ENCODE measurements at regions not wholly inside any gene's neighbourhood (a gene's known extent, or its start where the extent isn't known, plus 50 kb on each side); places are given as distances from the start of the nearest gene placed in this dataset.
"Not testable (repeated sequence)": the region's sequence is repeated elsewhere in the genome, so short reads cannot be mapped to it uniquely, and the experiment has no call there.

DNA sequence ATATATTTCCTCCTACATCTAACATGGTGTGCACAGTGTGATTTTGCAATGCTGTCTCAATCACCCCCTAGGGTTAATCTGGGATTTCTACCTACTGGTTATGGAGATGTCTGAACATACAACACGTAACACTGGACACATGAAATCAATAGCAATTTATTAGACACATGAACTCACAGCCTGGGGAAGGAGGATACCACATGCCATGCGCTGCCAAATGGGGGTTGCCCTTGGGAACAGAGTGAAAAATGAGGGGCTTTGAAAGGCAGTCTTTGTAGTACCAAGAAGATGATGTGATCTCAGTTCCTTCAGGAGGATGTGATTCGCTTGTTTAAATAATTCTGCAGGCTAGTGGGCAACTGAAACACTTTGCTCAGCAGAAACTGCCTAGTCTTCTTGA, 253.6 kb upstream of the LRRC4C start:
- DNase-seq (ENCODE audit: low spot score), result no peak

- DNase-seq (ENCODE audit: low spot score), result no peak
These were observed 254.6 kb upstream of the LRRC4C start for GRCh38 chr11:41714101-41714500.

DNA sequence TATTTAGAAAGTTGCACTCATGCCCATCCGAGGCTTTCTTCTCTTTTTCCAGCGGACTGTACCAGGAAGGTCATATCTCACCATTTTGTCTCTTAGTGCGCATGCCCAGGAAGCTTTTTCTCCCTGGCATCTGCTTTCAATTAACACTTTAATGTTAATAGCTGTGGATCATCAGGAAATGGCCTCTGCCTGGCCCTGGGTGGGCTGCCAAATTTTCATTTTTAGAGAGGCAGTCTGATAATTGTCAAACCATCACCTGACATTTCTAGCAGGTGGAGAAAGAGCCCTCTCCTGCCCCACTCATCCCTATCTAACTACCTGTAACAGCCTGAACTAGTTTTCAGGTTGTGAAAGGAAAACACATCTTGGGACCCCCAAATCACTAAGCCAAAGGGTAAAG, 257.4 kb upstream of the LRRC4C start:
- DNase-seq (ENCODE audit: low spot score), result no peak

DNA sequence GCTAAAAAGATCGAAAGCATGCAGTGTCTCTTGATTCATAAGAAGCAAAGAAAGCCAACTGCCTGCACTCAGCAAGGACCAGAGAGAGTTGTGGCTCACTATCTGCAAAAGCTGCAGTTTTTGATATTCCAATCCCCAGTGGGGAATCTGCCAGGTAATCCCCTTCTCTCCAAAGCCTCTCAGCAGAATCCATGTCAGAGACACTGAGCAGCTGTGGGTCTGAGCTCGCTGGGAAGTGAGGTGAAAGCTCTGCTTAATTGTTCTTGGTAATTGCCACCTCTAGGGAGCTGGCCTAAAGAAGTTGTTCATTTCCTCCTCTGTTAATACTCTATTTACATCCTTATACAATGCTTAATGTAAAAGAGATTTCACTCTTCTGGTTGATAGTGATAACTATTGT, 261.3 kb upstream of the LRRC4C start:
- DNase-seq (ENCODE audit: low spot score), result no peak

- not testable (repeated sequence) for DNase-seq (ENCODE audit: low spot score)
These were observed 268.7 kb upstream of the LRRC4C start for GRCh38 chr11:41728161-41728560.

- no peak for DNase-seq (ENCODE audit: low spot score)
These were observed 315.8 kb upstream of the LRRC4C start for GRCh38 chr11:41775296-41775695.

- no peak for DNase-seq (ENCODE audit: low spot score)
These were observed 320.0 kb upstream of the LRRC4C start for GRCh38 chr11:41779401-41779960.

- no peak for DNase-seq (ENCODE audit: low spot score)
These were observed 322.0 kb upstream of the LRRC4C start for GRCh38 chr11:41781441-41781840.

GRCh38 chr11:41784513-41785335, 325.3 kb upstream of the LRRC4C start:
- no peak for DNase-seq (ENCODE audit: low spot score)

- DNase-seq (ENCODE audit: low spot score), result no peak
These were observed 326.6 kb upstream of the LRRC4C start for GRCh38 chr11:41786087-41786486.

GRCh38 chr11:41788177-41788576, 328.7 kb upstream of the LRRC4C start:
- no peak for DNase-seq (ENCODE audit: low spot score)

DNA sequence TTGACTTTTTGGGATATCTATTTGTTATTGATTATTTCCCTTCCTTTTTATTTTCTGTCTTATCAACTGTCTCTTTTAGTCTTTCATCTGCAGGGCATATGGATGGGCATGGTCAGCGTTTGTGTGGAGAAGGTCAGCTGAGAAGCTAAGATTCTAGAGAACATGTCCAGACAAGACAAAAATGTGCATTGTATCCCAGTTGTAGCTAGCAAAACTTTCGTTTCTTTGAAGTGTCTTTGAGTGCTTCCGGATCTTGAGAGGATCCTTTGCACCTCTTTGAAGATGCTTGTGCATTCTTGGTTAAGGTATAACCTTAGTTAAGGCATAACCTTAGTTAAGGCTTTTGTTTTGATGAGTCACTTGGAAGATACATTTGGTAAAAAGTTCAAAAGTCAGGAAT, 329.9 kb upstream of the LRRC4C start:
- no peak for DNase-seq (ENCODE audit: low spot score)

DNA sequence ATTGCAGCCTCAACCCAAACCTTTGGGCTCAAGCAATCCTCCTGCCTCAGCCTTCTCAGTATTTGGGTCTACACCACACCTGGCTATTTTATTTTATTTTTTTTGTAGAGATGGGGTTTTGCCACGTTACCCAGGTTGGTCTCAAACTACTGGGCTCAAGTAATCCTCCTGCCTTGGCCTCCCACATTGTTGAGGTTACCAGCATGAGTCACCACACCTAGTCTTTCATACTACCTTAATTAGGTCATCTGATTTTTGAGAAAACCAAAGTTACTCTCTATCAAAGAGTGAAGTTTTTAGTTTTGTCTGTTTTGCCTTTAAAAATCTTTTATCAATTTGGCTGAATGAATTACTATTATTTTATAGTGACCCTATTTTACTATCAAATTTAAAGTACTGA, 335.6 kb upstream of the LRRC4C start:
- DNase-seq (ENCODE audit: low spot score), result no peak

DNA sequence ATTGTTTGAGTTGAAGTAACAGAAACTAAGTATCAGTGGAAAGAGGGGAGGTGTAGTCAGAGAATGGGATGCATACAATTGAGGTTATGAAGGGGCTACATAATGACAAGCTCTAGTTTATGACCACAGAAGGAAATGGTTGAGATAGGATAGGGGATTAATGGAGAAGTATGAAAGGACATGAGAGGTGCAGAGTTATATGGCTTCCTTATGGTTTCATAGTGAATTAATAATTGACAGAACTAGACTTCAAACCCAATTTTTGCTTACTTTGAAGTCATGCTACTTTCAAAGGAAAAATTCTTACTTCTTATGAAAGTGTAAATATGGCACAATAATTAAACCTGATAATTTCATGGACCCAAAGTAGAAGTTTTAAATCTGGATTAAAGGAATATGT, 340.3 kb upstream of the LRRC4C start:
- no peak for DNase-seq (ENCODE audit: low spot score)

- DNase-seq (ENCODE audit: low spot score), result no peak
These were observed 344.4 kb upstream of the LRRC4C start for GRCh38 chr11:41803895-41804294.

DNA sequence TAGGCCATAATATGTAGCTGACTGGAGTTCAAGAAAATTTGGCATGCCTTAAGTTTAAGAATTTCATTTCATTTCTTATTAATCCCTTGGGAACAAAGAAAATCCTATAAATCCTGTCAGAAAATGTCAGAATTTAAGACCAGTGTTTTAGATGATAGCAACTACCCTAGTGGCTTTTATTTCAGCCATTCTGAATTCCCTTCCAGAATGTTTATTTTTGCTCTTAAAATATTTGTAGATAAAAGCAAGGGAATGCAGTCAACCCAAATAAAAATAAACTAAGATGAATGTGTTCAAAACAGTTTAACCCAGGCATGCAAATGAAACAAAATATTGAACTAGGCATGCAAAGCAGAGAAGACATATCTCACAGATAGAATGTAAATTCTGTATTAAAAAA, 356.9 kb upstream of the LRRC4C start:
- no peak for DNase-seq (ENCODE audit: low spot score)

DNA sequence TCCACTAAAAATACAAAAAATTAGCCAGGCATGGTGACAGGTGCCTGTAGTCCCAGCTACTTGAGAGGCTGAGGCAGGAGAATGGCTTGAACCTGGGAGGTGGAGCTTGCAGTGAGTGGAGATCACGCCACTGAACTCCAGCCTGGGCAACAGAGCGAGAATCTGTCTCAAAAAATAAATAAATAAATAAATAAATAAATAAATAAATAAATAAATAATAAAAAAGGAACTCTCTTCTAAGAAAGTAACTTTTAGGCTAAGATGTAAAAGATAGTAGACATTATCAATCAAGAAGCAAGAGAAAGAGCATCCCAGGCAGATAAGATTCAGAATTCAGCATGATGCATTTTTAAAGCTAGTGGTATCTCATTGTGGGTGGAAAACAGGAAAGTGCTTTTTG, 364.8 kb upstream of the LRRC4C start:
- not testable (repeated sequence) for DNase-seq (ENCODE audit: low spot score)

DNA sequence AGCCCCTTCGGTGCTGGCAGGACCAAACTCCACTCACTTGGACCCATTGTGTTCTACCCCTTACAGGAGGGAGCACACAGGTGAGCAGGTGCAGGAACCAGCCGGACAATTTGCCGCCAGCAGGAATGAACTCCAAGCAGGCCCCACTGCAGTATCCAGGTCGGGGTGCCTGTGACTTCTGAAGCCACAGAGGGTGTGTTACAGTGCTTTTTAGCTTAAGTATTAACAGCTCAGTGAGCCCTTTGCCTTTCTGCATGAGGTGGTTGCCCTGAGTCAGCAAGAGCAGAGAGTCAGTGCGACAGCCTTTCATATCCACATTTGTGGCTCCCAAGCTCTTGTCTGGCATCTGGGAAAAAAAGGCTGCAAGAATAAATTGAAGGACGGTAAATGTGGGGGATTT, 366.6 kb upstream of the LRRC4C start:
- no peak for DNase-seq (ENCODE audit: low spot score)

DNA sequence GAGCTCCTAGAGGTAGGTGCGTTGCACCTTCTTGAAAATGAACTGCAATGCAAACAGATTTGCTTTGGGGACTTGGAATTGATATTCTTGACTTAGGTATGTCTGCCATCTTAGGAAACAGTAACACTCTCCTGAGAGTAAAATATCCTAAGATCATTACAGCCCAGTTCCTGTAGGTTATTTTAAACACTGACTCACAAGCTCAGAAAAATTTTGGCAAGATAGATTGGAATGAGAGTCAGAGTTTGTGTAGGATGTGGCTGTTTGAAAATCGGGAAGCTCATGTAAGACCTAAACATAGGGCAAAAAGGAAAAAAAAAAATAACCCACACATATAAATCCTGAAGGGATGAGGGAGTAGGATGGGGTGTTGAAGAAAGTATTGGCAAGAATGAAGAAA, 377.0 kb upstream of the LRRC4C start:
- no peak for DNase-seq (ENCODE audit: low spot score)

DNA sequence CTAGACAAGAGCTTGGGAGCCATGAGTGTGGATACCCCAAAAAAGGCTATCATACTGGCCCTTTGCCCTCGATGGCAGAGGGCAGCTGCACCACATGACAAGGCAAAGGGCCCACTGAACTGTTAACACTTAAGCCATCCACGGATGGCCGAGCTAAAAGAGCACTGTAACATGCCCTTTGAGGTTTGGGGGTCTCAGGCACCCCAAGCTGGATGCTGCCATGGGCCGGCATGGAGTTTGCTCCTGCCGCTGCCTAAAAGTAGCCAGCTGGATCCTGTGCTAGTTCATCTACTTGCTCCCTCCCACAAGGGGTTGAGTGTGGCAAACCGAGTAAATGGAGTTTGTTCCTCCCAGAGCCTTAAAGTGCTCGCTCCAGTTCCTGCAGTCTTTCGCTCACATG, 383.2 kb upstream of the LRRC4C start:
- no peak for DNase-seq (ENCODE audit: low spot score)

- no peak for DNase-seq (ENCODE audit: low spot score)
These were observed 385.6 kb upstream of the LRRC4C start for GRCh38 chr11:41845066-41845465.

- no peak for DNase-seq (ENCODE audit: low spot score)
These were observed 388.9 kb upstream of the LRRC4C start for GRCh38 chr11:41848349-41848748.

DNA sequence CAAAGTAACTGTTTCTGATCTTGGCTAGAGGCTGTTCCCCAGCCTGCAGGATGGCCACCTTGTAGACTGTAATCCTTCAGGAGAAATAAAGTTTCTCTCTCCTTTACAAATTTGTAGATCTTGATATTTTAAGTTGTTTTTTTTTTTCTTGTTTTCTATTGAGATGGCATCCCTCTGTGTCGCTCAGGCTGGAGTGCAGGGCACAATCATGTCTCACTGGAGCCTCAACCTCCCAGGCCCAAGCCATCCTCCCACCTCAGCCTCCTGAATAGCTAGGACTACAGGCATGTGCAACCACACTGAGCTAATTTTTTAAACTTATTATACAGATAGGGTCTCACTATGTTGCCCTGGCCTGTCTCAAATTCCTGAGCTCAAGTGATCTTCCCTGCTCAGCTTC, 389.8 kb upstream of the LRRC4C start:
- DNase-seq (ENCODE audit: low spot score), result no peak

- DNase-seq (ENCODE audit: low spot score), result no peak
These were observed 392.3 kb upstream of the LRRC4C start for GRCh38 chr11:41851743-41852142.
